ENCODE measurements at regions not wholly inside any gene's neighbourhood (a gene's known extent, or its start where the extent isn't known, plus 50 kb on each side); places are given as distances from the start of the nearest gene placed in this dataset.

GRCh38 chr2:12577091-12577490 is 139.6 kb upstream of the TRIB2 start:
- no peak overlapping the region for H3K9ac ChIP-seq (ENCODE audit: extremely low read depth, low read length, poor library complexity, severe bottlenecking)
- H3K4me3 ChIP-seq (ENCODE audit: low read length) = no peak overlapping the region
- H3K9me3 ChIP-seq (ENCODE audit: control insufficient read depth, low read length) = no peaks in the 10 kb centered on the region
- Mint-ChIP-seq H3K36me3 (ENCODE audit: low read depth) (no peaks in the 10 kb centered on the region), H3K27me3 (ENCODE audit: insufficient read depth) (no peaks in the 10 kb centered on the region), H3K9me3 (no peaks in the 10 kb centered on the region), H3K4me3 (no peak overlapping the region), H3K27ac (no peak overlapping the region), H3K4me1 (peaks cover 26% of the 10 kb centered on the region)
- H3K27me3 ChIP-seq (ENCODE audit: control insufficient read depth, insufficient read depth, low read length, poor library complexity, severe bottlenecking) = no peaks in the 10 kb centered on the region
- no peaks in the 10 kb centered on the region for H3K36me3 ChIP-seq (ENCODE audit: control insufficient read depth, insufficient read depth, low read length)
- DNase-seq = no peak
- H3K4me1 ChIP-seq (ENCODE audit: control insufficient read depth, insufficient read depth, low read length) = no peaks in the 10 kb centered on the region
- no peak overlapping the region for H3K27ac ChIP-seq (ENCODE audit: low read depth, low read length)
- no peak for TF ChIP-seq CTCF (conservative IDR thresholded peaks at IDR 0.05)

- 92 to 93% methylated on average over 7 of the region's 7 CpGs for WGBS, 2 experiments (ENCODE audit: insufficient coverage in 1 of 2, insufficient read length in 1 of 2)
- H3K9ac ChIP-seq (ENCODE audit: extremely low read depth, low read length, poor library complexity, severe bottlenecking) = no peak overlapping the region
- no peak overlapping the region for H3K4me3 ChIP-seq (ENCODE audit: low read length)
- no peak for TF ChIP-seq CTCF (conservative IDR thresholded peaks at IDR 0.05)
- H3K27me3 ChIP-seq (ENCODE audit: control insufficient read depth, insufficient read depth, low read length, poor library complexity, severe bottlenecking) = no peaks in the 10 kb centered on the region
- Mint-ChIP-seq H3K9me3 (no peaks in the 10 kb centered on the region), H3K4me1 (peaks cover 20% of the 10 kb centered on the region), H3K27me3 (ENCODE audit: insufficient read depth) (no peaks in the 10 kb centered on the region), H3K27ac (no peak overlapping the region), H3K4me3 (no peak overlapping the region), H3K36me3 (ENCODE audit: low read depth) (no peaks in the 10 kb centered on the region)
- H3K4me1 ChIP-seq (ENCODE audit: control insufficient read depth, insufficient read depth, low read length) = no peaks in the 10 kb centered on the region
- no peak for DNase-seq
- H3K9me3 ChIP-seq (ENCODE audit: control insufficient read depth, low read length) = no peaks in the 10 kb centered on the region
- H3K27ac ChIP-seq (ENCODE audit: low read depth, low read length) = no peak overlapping the region
- no peaks in the 10 kb centered on the region for H3K36me3 ChIP-seq (ENCODE audit: control insufficient read depth, insufficient read depth, low read length)
Observed at GRCh38 chr2:12577567-12578253, 139.0 kb upstream of the TRIB2 start.

GRCh38 chr2:12579018-12579417 is 137.7 kb upstream of the TRIB2 start:
- Histone ChIP-seq H3K9ac (ENCODE audit: extremely low read depth, low read length, poor library complexity, severe bottlenecking) (no peak overlapping the region), H3K36me3 (ENCODE audit: control insufficient read depth, insufficient read depth, low read length) (no peaks in the 10 kb centered on the region), H3K27me3 (ENCODE audit: control insufficient read depth, insufficient read depth, low read length, poor library complexity, severe bottlenecking) (no peaks in the 10 kb centered on the region), H3K9me3 (ENCODE audit: control insufficient read depth, low read length) (no peaks in the 10 kb centered on the region), H3K4me3 (ENCODE audit: low read length) (no peak overlapping the region), H3K27ac (ENCODE audit: low read depth, low read length) (no peak overlapping the region), H3K4me1 (ENCODE audit: control insufficient read depth, insufficient read depth, low read length) (no peaks in the 10 kb centered on the region)
- no peak for DNase-seq
- Mint-ChIP-seq H3K36me3 (ENCODE audit: low read depth) (no peaks in the 10 kb centered on the region), H3K4me1 (peaks cover 11% of the 10 kb centered on the region), H3K4me3 (no peak overlapping the region), H3K9me3 (no peaks in the 10 kb centered on the region), H3K27ac (no peak overlapping the region), H3K27me3 (ENCODE audit: insufficient read depth) (no peaks in the 10 kb centered on the region)
- TF ChIP-seq CTCF (conservative IDR thresholded peaks at IDR 0.05) = no peak
- 89 to 100% methylated on average over 1 of the region's 1 CpG for WGBS, 2 experiments (ENCODE audit: insufficient coverage in 1 of 2, insufficient read length in 1 of 2)

Data from endodermal cell (in vitro differentiated cells).